ENCODE measurements at regions not wholly inside any gene's neighbourhood (a gene's known extent, or its start where the extent isn't known, plus 50 kb on each side); places are given as distances from the start of the nearest gene placed in this dataset.

- H3K4me3 ChIP-seq (ENCODE audit: control extremely low read depth in 1 of 5, extremely low read depth in 1 of 5, insufficient read depth in 1 of 5, low read depth in 2 of 5, low read length in 4 of 5): no peak overlapping the region
- no peaks in the 10 kb centered on the region for H3K4me1 Mint-ChIP-seq
- no peak overlapping the region for H3K27ac Mint-ChIP-seq
- no peak overlapping the region for H3K27ac ChIP-seq (ENCODE audit: low read length in 2 of 2)
- no peak overlapping the region for H3K4me2 ChIP-seq (replicated peaks; ENCODE audit: low read depth, low read length, poor library complexity, severe bottlenecking)
- H3K79me2 ChIP-seq (ENCODE audit: control insufficient read depth, insufficient read depth, low read length): no peaks in the 10 kb centered on the region
- no peaks in the 10 kb centered on the region for H3K27me3 ChIP-seq (replicated peaks in 1 of 4; ENCODE audit: control extremely low read depth in 1 of 4, control insufficient read depth in 3 of 4, insufficient read depth in 4 of 4, low read length in 3 of 4)
- DNase-seq: no peak
- WGBS (ENCODE audit: insufficient coverage): no CpG with 5 or more reads among the region's 2 CpGs
- no peak overlapping the region for H3K4me3 Mint-ChIP-seq
- no peaks in the 10 kb centered on the region for H4K20me1 ChIP-seq (ENCODE audit: control insufficient read depth, insufficient read depth, low read length, poor library complexity, severe bottlenecking)
- H2AFZ ChIP-seq (ENCODE audit: insufficient read depth, low read depth, low read length, poor library complexity, severe bottlenecking): no peak overlapping the region
- no peak for ATAC-seq (ENCODE audit: low read depth)
- no peak for TF ChIP-seq CTCF (IDR thresholded peaks at IDR 0.05)
- TF ChIP-seq EZH2 (IDR thresholded peaks at IDR 0.05; ENCODE audit: borderline replicate concordance, insufficient read depth, low read depth, low read length, poor library complexity, severe bottlenecking): no peak
- intact Hi-C loops (cut with micrococcal nuclease): no loop called here
- ChIA-PET POLR2A (no interaction called here), CTCF (interaction anchor here (0.6 kb wide), 1 partner anchor 24 kb away, joined by 3 read pairs; no protein-coding TSS in a partner anchor)
- H3K36me3 ChIP-seq (replicated peaks in 1 of 2; ENCODE audit: control extremely low read depth in 1 of 2, control insufficient read depth in 1 of 2, extremely low read depth in 1 of 2, insufficient read depth in 2 of 2, low read length in 1 of 2): no peaks in the 10 kb centered on the region
- no peaks in the 10 kb centered on the region for H3K9me3 ChIP-seq (ENCODE audit: control extremely low read depth in 1 of 3, control insufficient read depth in 2 of 3, insufficient read depth in 1 of 3, low read length in 2 of 3)
- no peaks in the 10 kb centered on the region for H3K27me3 Mint-ChIP-seq
- H3K9me3 Mint-ChIP-seq (ENCODE audit: insufficient read depth): no peaks in the 10 kb centered on the region
- no peaks in the 10 kb centered on the region for H3K4me1 ChIP-seq (ENCODE audit: control insufficient read depth in 2 of 2, insufficient read depth in 2 of 2, low read length in 2 of 2)
- H3K9ac ChIP-seq (ENCODE audit: low read length): no peak overlapping the region
Observed at GRCh38 chr2:194271293-194271961, 1385.6 kb upstream of the SLC39A10 start.

GRCh38 chr2:194270648-194271047 lies 1386.4 kb upstream of the SLC39A10 start:
- H3K9ac ChIP-seq (ENCODE audit: low read length): no peak overlapping the region
- H3K9me3 ChIP-seq (ENCODE audit: control extremely low read depth in 1 of 3, control insufficient read depth in 2 of 3, insufficient read depth in 1 of 3, low read length in 2 of 3): peaks cover 0 to 1% (median 0%) of the 10 kb centered on the region in 3 donors
- no peak overlapping the region for H3K27ac Mint-ChIP-seq
- no peaks in the 10 kb centered on the region for H3K9me3 Mint-ChIP-seq (ENCODE audit: insufficient read depth)
- ChIA-PET CTCF (no interaction called here), POLR2A (no interaction called here)
- H3K4me3 ChIP-seq (ENCODE audit: control extremely low read depth in 1 of 5, extremely low read depth in 1 of 5, insufficient read depth in 1 of 5, low read depth in 2 of 5, low read length in 4 of 5): no peak overlapping the region
- no peaks in the 10 kb centered on the region for H3K36me3 ChIP-seq (replicated peaks in 1 of 2; ENCODE audit: control extremely low read depth in 1 of 2, control insufficient read depth in 1 of 2, extremely low read depth in 1 of 2, insufficient read depth in 2 of 2, low read length in 1 of 2)
- H3K4me2 ChIP-seq (replicated peaks; ENCODE audit: low read depth, low read length, poor library complexity, severe bottlenecking): no peak overlapping the region
- no peaks in the 10 kb centered on the region for H3K79me2 ChIP-seq (ENCODE audit: control insufficient read depth, insufficient read depth, low read length)
- H3K4me3 Mint-ChIP-seq: no peak overlapping the region
- H3K27me3 Mint-ChIP-seq: no peaks in the 10 kb centered on the region
- no peaks in the 10 kb centered on the region for H4K20me1 ChIP-seq (ENCODE audit: control insufficient read depth, insufficient read depth, low read length, poor library complexity, severe bottlenecking)
- intact Hi-C loops (cut with micrococcal nuclease): no loop called here
- H3K4me1 Mint-ChIP-seq: no peaks in the 10 kb centered on the region
- H2AFZ ChIP-seq (ENCODE audit: insufficient read depth, low read depth, low read length, poor library complexity, severe bottlenecking): no peak overlapping the region
- DNase-seq (no peak), ATAC-seq (ENCODE audit: low read depth) (no peak)
- no peaks in the 10 kb centered on the region for H3K4me1 ChIP-seq (ENCODE audit: control insufficient read depth in 2 of 2, insufficient read depth in 2 of 2, low read length in 2 of 2)
- H3K27me3 ChIP-seq (replicated peaks in 1 of 4; ENCODE audit: control extremely low read depth in 1 of 4, control insufficient read depth in 3 of 4, insufficient read depth in 4 of 4, low read length in 3 of 4): no peaks in the 10 kb centered on the region
- TF ChIP-seq EZH2 (IDR thresholded peaks at IDR 0.05; ENCODE audit: borderline replicate concordance, insufficient read depth, low read depth, low read length, poor library complexity, severe bottlenecking): no peak
- no peak for TF ChIP-seq CTCF (IDR thresholded peaks at IDR 0.05)
- no peak overlapping the region for H3K27ac ChIP-seq (ENCODE audit: low read length in 2 of 2)

Data from B cell (primary cell).